HEK293 (cell line): ENCODE measurements at regions not wholly inside any gene's neighbourhood (a gene's known extent, or its start where the extent isn't known, plus 50 kb on each side); places are given as distances from the start of the nearest gene placed in this dataset.

Experiments used
- KLF1 ChIP-seq: fragments of 450-650 bp; formaldehyde crosslinking; IDR thresholded peaks from 2 replicates; pipeline ENCODE4 v1.5.1; 2016; ENCODE audit warnings: missing biosample characterization, missing genetic modification characterization
- ZNF302 ChIP-seq: fragments of 450-650 bp; formaldehyde crosslinking; IDR thresholded peaks from 2 replicates; pipeline ENCODE4 v1.5.1; 2016; ENCODE audit warnings: missing biosample characterization, missing genetic modification characterization, low read depth
- ZNF324 ChIP-seq: fragments of 450-650 bp; formaldehyde crosslinking; IDR thresholded peaks from 2 replicates; pipeline ENCODE4 v1.5.1; 2016; ENCODE audit warnings: missing biosample characterization, missing genetic modification characterization
- ZNF530 ChIP-seq: fragments of 450-650 bp; formaldehyde crosslinking; IDR thresholded peaks from 2 replicates; pipeline ENCODE4 v1.5.1; 2016; ENCODE audit warnings: low read depth, missing biosample characterization, missing genetic modification characterization
- ZNF558 ChIP-seq: fragments of 450-650 bp; formaldehyde crosslinking; IDR thresholded peaks from 2 replicates; pipeline ENCODE4 v1.5.1; 2016; ENCODE audit warnings: missing biosample characterization, missing genetic modification characterization
- ZNF792 ChIP-seq: fragments of 450-650 bp; formaldehyde crosslinking; IDR thresholded peaks from 2 replicates; pipeline ENCODE4 v1.5.1; 2016; ENCODE audit warnings: missing biosample characterization, missing genetic modification characterization
- ZNF837 ChIP-seq: fragments of 450-650 bp; formaldehyde crosslinking; IDR thresholded peaks from 2 replicates; pipeline ENCODE4 v1.5.1; 2016; ENCODE audit warnings: missing biosample characterization, missing genetic modification characterization
- TF ChIP-seq, protein P1 (sequence below): fragments of 450-650 bp; formaldehyde crosslinking; IDR thresholded peaks from 2 replicates; pipeline ENCODE4 v1.5.1; 2016; ENCODE audit warnings: missing biosample characterization, missing genetic modification characterization, low read depth
- TF ChIP-seq, protein P2 (sequence below): fragments of 450-650 bp; formaldehyde crosslinking; IDR thresholded peaks from 2 replicates; pipeline ENCODE4 v1.5.1; 2016; ENCODE audit warnings: missing biosample characterization, missing genetic modification characterization

DNA sequence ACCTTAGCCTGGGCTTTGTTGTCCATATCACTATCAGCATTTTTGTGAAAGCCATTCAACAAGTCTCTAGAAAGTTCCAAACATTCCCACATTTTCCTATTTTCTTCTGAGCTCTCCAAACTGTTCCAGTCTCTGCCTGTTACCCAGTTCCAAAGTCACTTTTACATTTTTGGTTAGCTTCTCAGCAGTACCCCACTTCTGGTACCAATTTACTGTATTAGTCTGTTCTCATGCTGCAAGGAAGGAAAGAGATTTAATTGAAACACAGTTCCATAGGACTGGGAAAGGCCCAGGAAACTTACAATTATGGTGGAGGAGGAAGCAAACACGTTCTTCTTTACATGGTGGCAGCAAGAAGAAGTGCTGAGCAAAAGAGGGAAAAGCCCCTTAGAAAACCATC, 247.2 kb upstream of the B3GALT2 start:
- TF ChIP-seq KLF1: no peak
- no peak for TF ChIP-seq ZNF792 (tag by site-specific recombination)
- no peak for TF ChIP-seq ZNF530
- no peak for TF ChIP-seq ZNF324 (tag by site-specific recombination)
- TF ChIP-seq ZNF837 (tag by site-specific recombination): no peak
- TF ChIP-seq, protein P1, sequence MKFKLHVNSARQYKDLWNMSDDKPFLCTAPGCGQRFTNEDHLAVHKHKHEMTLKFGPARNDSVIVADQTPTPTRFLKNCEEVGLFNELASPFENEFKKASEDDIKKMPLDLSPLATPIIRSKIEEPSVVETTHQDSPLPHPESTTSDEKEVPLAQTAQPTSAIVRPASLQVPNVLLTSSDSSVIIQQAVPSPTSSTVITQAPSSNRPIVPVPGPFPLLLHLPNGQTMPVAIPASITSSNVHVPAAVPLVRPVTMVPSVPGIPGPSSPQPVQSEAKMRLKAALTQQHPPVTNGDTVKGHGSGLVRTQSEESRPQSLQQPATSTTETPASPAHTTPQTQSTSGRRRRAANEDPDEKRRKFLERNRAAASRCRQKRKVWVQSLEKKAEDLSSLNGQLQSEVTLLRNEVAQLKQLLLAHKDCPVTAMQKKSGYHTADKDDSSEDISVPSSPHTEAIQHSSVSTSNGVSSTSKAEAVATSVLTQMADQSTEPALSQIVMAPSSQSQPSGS: no peak
- TF ChIP-seq, protein P2, sequence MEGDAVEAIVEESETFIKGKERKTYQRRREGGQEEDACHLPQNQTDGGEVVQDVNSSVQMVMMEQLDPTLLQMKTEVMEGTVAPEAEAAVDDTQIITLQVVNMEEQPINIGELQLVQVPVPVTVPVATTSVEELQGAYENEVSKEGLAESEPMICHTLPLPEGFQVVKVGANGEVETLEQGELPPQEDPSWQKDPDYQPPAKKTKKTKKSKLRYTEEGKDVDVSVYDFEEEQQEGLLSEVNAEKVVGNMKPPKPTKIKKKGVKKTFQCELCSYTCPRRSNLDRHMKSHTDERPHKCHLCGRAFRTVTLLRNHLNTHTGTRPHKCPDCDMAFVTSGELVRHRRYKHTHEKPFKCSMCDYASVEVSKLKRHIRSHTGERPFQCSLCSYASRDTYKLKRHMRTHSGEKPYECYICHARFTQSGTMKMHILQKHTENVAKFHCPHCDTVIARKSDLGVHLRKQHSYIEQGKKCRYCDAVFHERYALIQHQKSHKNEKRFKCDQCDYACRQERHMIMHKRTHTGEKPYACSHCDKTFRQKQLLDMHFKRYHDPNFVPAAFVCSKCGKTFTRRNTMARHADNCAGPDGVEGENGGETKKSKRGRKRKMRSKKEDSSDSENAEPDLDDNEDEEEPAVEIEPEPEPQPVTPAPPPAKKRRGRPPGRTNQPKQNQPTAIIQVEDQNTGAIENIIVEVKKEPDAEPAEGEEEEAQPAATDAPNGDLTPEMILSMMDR (tag by site-specific recombination): no peak
- no peak for TF ChIP-seq ZNF302 (tag by site-specific recombination)
- TF ChIP-seq ZNF558 (tag by site-specific recombination): no peak
